ENCODE measurements at regions not wholly inside any gene's neighbourhood (a gene's known extent, or its start where the extent isn't known, plus 50 kb on each side); places are given as distances from the start of the nearest gene placed in this dataset.

GRCh38 chr16:59295993-59296736 lies 562.0 kb upstream of the GOT2 start:
- H4K20me1 ChIP-seq (ENCODE audit: insufficient read depth, low read length), result no peaks in the 10 kb centered on the region
- no peaks in the 10 kb centered on the region for H3K27me3 ChIP-seq (replicated peaks; ENCODE audit: insufficient read depth, low read length)
- H3K9me3 ChIP-seq (replicated peaks; ENCODE audit: insufficient read depth, low read length), result no peaks in the 10 kb centered on the region
- no peaks in the 10 kb centered on the region for H3K9me2 ChIP-seq (replicated peaks; ENCODE audit: insufficient read depth, low read length)
- no peak overlapping the region for H3K4me3 ChIP-seq (ENCODE audit: low read length)
- no peaks in the 10 kb centered on the region for H3F3A ChIP-seq (ENCODE audit: insufficient read depth, low read length)
- no peaks in the 10 kb centered on the region for H3K4me1 ChIP-seq (ENCODE audit: low read length)
- no peaks in the 10 kb centered on the region for H3K79me2 ChIP-seq (ENCODE audit: low read length)
- H3K9ac ChIP-seq (ENCODE audit: low read length), result no peak overlapping the region
- H2AFZ ChIP-seq (ENCODE audit: low read length), result no peak overlapping the region
- DNase-seq, result no peak
- no peak overlapping the region for H3K27ac ChIP-seq (ENCODE audit: low read length)
- TF ChIP-seq EZH2 (optimal IDR thresholded peaks at IDR 0.05; ENCODE audit: low read depth, low read length) (no peak), CTCF (IDR thresholded peaks at IDR 0.05; ENCODE audit: low read length) (no peak), EZH2phosphoT487 (IDR thresholded peaks at IDR 0.05; ENCODE audit: low read length) (no peak)
- H3K4me2 ChIP-seq (ENCODE audit: low read depth, low read length), result no peak overlapping the region
- no peaks in the 10 kb centered on the region for H3K36me3 ChIP-seq (replicated peaks; ENCODE audit: insufficient read depth, low read length)

GRCh38 chr16:59295474-59295873 lies 561.4 kb upstream of the GOT2 start:
- no peak for DNase-seq
- H3F3A ChIP-seq (ENCODE audit: insufficient read depth, low read length), result no peaks in the 10 kb centered on the region
- no peak overlapping the region for H3K27ac ChIP-seq (ENCODE audit: low read length)
- H3K9ac ChIP-seq (ENCODE audit: low read length), result no peak overlapping the region
- H3K9me3 ChIP-seq (replicated peaks; ENCODE audit: insufficient read depth, low read length), result no peaks in the 10 kb centered on the region
- H3K4me1 ChIP-seq (ENCODE audit: low read length), result no peaks in the 10 kb centered on the region
- no peaks in the 10 kb centered on the region for H3K36me3 ChIP-seq (replicated peaks; ENCODE audit: insufficient read depth, low read length)
- H3K9me2 ChIP-seq (replicated peaks; ENCODE audit: insufficient read depth, low read length), result no peaks in the 10 kb centered on the region
- no peaks in the 10 kb centered on the region for H3K27me3 ChIP-seq (replicated peaks; ENCODE audit: insufficient read depth, low read length)
- no peak overlapping the region for H2AFZ ChIP-seq (ENCODE audit: low read length)
- H3K4me2 ChIP-seq (ENCODE audit: low read depth, low read length), result no peak overlapping the region
- TF ChIP-seq EZH2phosphoT487 (IDR thresholded peaks at IDR 0.05; ENCODE audit: low read length) (no peak), CTCF (IDR thresholded peaks at IDR 0.05; ENCODE audit: low read length) (no peak), EZH2 (optimal IDR thresholded peaks at IDR 0.05; ENCODE audit: low read depth, low read length) (no peak)
- H3K4me3 ChIP-seq (ENCODE audit: low read length), result no peak overlapping the region
- no peaks in the 10 kb centered on the region for H3K79me2 ChIP-seq (ENCODE audit: low read length)
- no peaks in the 10 kb centered on the region for H4K20me1 ChIP-seq (ENCODE audit: insufficient read depth, low read length)

- Histone ChIP-seq H3F3A (ENCODE audit: insufficient read depth, low read length) (no peaks in the 10 kb centered on the region), H3K4me2 (ENCODE audit: low read depth, low read length) (no peak overlapping the region), H3K79me2 (ENCODE audit: low read length) (no peaks in the 10 kb centered on the region), H3K9me3 (replicated peaks; ENCODE audit: insufficient read depth, low read length) (no peaks in the 10 kb centered on the region), H3K4me3 (ENCODE audit: low read length) (no peak overlapping the region), H3K36me3 (replicated peaks; ENCODE audit: insufficient read depth, low read length) (no peaks in the 10 kb centered on the region), H3K27me3 (replicated peaks; ENCODE audit: insufficient read depth, low read length) (no peaks in the 10 kb centered on the region), H3K9ac (ENCODE audit: low read length) (no peak overlapping the region), H3K9me2 (replicated peaks; ENCODE audit: insufficient read depth, low read length) (no peaks in the 10 kb centered on the region; the same call in 1 of the 2 replicates), H2AFZ (ENCODE audit: low read length) (no peak overlapping the region), H3K27ac (ENCODE audit: low read length) (no peak overlapping the region), H3K4me1 (ENCODE audit: low read length) (no peaks in the 10 kb centered on the region), H4K20me1 (ENCODE audit: insufficient read depth, low read length) (no peaks in the 10 kb centered on the region)
- DNase-seq, result no peak
- TF ChIP-seq EZH2 (optimal IDR thresholded peaks at IDR 0.05; ENCODE audit: low read depth, low read length) (no peak), EZH2phosphoT487 (IDR thresholded peaks at IDR 0.05; ENCODE audit: low read length) (no peak), CTCF (IDR thresholded peaks at IDR 0.05; ENCODE audit: low read length) (no peak)
Observed at GRCh38 chr16:59290718-59291117, 556.6 kb upstream of the GOT2 start.
